H4 (cell line): ENCODE measurements at regions not wholly inside any gene's neighbourhood (a gene's known extent, or its start where the extent isn't known, plus 50 kb on each side); places are given as distances from the start of the nearest gene placed in this dataset.
"Not testable (repeated sequence)": the region's sequence is repeated elsewhere in the genome, so short reads cannot be mapped to it uniquely, and the experiment has no call there.

Source experiments
- DNase-seq: peaks from one replicate; pipeline ENCODE4 v3.0.0-alpha.2; 2015; ENCODE audit warnings: low spot score

DNA sequence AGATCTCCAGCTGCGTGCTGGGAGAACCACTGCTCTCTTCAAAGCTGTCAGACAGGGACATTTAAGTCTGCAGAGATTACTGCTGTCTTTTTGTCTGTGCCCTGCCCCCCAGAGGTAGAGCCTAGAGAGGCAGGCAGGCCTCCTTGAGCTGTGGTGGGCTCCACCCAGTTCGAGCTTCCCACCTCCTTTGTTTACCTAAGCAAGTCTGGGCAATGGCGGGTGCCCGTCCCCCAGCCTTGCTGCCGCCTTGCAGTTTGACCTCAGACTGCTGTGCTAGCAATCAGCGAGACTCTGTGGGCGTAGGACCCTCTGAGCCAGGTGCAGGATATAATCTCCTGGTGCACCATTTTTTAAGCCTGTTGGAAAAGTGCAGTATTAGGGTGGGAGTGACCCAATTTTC, 128.6 kb downstream of the ACTR3 start:
- DNase-seq = not testable (repeated sequence)

DNA sequence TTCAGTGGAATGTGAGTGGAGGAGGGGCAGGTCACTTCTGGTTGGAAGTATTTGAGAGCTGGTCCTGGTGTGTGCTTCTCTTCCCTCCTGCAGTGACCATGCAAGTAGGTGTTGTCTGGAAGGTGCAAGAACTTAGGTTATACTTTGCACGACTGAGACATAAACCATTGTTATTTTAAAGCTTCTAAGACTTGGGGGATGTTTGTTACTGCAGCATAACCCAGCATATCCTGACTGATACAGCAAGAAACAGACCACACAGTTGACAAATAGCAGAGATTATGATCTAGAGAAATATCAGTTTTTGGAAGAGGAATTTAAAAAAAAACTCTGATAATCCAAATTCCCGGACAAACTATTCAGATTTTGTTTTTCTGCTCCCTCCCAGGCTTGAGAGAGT, 130.8 kb downstream of the ACTR3 start:
- DNase-seq = no peak

DNA sequence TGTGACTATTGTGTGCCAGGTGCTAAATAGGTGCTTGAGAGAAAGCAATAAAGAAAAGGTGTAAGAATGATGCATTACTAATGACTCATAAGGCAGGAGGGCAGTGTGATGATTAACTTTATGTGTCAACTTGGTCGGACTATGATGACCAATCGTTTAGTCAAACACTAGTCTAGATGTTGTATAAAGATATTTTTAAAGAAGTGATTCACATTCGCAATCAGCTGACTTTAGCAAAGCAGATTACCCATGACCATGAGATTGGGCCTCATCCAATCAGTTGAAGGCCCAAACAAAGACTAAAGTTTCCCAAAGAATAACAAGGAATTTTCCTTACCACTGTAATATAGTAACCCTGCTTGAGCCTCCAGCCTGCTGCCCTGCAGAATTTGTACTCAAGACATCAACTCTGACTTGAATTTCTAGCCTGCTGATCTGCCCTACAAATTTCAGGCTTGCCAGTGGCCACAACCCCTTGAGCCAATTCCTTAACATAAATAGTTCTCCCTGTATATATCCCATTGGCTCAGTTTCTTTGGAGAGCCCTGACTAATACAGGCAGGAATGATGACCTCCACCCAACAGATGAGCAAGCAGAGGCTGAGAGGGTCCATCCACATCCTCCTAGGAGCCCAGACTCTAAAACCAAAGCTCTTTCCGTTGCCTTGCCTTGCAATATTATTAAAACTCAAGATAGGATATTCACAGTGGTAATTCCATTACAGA, 132.6 kb downstream of the ACTR3 start:
- peak; percentile 7 for DNase-seq

DNA sequence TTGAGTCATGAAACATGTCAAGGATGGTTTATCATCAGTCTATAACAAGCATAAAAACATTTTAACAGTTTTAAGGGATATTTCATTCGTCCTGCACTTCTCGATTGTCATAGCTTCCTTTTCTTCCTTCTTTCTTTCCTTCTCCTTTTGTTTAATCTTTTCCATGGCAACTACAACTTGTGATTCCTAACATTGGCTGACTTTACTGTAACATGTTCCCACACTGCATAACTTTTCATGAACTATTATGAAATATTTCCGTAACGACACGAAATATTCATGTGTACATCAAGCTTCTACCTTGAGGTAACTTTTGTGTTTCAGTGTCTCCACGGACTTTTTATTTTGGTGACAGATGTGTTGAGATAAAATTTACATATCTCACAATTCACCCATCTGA, 134.4 kb downstream of the ACTR3 start:
- no peak for DNase-seq

DNA sequence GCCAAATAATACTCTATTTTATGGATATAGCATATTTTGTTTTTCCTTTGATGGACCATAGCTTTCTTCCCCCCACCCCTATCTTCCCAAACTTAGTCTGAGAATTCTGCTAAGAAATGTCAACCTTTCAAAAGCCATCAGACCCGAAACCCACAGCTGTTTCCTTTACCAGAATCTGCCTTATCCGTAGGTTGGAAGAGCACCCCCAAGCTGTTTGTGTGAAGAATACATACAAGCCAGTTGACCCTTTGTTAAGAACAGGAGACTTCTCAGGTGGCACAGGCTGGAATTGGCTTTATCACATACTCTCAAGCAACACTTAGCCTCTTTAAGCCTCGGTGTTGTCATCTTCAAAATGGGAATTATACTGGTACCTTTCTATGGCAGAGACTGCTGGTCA, 135.1 kb downstream of the ACTR3 start:
- no peak for DNase-seq

DNA sequence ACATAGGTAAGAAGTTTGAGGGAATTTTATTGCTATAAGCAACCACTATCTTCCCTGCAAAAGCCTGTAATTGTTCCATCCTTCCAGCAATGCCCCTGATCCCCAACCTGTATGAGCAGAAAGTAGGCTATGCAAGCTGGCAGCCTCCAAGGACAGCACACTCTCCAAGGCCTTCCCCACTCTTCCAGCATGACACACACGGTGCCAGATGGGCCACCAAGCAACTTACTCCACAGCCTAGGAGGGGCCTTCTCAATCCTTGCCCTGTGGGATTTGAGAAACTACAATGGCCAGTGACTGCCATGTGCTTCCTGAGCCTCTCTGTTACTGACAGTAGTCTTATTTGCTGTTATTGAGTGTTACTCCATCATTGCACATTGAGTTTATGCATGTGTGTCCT, 137.5 kb downstream of the ACTR3 start:
- no peak for DNase-seq

DNA sequence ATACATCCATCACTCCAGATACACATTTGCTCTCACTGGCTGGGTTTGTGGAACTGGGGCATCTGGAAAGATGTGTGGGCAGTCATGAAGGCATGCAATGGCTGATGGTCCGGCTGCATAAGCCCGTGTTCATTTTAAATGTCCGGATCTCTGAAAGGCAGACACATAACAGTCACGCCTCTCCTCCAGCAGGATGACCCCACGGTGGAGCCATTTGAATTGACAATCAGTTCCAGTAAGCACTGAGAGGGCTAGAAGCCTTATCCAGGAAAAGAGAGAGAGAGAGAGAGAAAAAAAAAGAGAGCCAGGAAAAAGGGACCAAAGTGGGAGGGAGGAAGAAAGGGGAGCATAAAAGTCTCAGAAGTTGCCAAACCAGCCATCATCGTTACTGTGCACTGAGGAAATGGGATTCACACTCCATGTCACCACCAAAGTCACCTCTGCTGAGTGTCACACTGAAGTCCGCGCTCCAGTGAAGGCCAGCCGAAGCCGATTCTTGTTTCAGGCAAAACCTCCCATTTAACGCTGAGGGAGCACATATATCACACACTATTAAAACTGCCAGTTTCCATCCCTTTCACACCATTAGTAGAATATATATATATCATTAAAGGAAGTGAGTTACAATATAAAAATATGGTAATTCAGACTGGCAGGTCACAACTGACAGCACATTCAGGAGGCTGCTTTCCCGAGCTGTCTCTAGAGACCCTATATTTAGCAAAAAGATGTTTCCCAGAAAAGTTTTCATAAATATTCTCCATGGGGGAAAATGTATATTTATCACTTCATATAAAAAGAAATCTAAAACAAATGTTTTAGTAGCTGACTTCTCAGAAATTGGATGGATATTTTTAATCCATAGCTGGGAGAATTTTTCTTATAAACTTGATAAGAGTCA, 142.0 kb downstream of the ACTR3 start:
- DNase-seq = no peak

DNA sequence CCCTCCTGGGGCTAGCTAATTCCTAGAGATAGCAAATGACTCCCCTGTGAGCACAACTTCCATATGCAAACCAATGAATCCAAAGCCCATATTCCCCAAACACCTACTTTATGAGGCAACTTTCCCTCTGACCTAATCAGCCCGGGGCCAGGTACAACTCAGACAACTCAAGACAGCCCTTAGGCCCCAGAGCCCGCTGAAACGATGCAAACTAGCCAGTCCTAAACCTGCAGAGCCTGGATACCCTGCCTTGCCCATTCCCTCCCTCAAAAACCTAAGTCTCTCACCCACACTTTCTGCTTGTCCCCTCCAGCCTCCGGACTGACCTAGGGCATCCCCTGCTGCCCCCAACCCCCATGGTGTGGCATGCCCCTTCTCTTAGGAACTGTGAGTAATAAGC, 142.8 kb downstream of the ACTR3 start:
- DNase-seq = no peak

DNA sequence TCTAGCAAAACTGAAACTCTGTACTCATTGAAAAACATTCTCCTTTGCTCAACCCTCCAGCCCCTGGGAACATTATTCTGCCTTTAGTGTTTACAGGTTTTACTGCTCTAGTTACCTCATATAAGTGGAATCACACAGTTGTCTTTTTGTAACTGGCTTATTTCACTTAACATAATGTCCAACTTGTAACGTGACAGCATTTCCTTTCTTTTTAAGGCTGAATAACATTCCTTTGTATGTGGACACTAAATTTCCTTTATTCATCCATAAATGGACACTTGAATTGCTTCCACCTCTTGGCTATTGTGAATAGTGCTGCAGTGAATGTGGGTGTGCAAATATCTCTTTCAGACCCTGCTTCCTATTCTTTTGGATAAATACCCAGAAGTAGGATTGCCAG, 144.9 kb downstream of the ACTR3 start:
- DNase-seq = no peak

DNA sequence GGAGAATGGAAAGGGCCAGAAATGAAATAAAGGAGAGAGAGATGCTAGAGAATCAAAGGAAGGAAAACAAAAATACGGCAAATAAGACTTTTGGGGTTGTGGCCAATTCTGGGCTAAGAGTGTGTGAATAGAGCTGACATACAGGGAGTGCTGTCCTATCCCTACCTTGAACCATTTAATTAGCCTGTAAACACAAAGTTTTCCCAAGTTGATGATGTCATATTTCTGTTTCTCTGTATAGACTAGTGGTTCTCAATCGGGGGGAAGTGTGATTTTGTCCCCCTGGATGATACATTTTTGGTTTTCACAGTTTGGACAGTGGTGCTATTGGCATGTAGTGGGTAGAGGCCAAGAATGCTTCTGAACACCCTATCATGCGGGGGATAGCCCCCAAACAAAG, 148.8 kb downstream of the ACTR3 start:
- no peak for DNase-seq

DNA sequence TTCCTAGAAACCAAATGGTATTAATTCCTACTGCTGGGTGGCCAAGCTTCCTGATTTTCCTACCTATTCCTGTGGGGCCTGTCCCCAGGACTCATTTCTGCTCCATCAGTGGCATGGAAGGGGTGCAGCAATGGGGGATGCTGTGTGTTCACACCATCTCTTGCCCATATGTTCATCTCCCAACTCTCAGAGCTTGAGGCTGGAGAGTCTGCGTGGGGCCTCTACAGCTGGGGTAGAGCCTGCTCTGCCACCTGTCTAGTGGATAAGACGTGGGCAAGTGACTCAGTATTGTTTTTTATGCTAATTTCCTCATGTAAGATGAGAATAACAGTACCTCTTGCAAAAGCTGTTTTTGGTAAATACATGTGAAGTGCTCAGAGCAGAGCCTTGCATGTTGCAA, 149.8 kb downstream of the ACTR3 start:
- DNase-seq = no peak

DNA sequence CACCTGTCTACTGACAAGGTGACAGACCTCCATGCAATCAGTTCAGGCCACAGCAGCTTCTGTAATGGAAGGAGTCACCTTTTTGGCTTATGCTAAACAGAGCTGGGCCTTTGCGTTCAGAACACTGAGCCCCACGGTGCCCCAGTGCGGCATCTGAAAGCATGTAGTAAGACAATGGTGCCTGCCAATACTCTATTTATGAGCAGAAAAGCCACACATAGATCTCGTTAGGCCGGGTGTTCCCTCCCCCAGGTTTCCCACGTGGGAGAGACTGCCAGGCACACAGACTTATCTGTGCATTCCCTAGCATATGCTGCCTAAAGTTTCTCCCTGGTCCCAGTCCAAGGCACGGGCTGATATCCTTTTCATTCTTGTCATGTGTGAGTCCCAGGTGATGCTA, 150.9 kb downstream of the ACTR3 start:
- no peak for DNase-seq

DNA sequence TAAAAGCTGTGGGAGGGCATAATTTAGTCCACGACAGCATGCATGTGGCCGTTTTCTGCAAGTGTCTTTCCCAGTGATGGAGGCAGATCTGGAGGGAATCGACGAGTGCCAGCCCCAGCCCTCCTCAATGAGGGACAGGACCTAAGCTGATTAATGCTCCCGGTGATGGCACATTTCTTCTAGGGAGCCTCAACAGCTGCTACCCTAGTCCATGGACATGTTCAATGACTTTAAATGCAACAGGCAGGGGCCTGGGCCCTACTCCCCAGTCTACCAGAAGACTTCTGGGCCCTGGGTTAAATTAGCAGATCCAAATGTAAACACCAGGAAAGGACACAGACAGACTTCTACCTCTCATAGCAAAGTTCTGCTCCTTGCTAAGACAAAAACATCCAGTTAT, 155.1 kb downstream of the ACTR3 start:
- DNase-seq = no peak

DNA sequence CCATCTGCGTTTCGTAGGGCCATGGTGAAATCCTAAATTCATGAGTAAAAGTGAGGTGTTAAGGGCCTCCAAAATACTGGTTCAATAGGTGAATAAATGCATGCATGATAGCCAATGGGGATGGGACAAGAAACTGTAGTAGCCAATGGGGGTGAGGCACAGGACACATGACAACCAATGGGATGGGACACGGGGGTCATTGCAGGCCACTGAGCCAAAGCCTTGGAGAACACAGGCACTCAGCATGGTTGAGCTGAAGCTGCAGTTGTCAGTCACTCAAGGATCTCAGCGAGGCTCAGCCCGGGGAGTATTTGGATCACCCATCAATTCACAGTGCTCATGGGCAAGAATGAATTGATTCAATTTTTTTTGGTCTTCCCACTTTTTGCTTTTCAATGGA, 156.5 kb downstream of the ACTR3 start:
- DNase-seq = no peak

DNA sequence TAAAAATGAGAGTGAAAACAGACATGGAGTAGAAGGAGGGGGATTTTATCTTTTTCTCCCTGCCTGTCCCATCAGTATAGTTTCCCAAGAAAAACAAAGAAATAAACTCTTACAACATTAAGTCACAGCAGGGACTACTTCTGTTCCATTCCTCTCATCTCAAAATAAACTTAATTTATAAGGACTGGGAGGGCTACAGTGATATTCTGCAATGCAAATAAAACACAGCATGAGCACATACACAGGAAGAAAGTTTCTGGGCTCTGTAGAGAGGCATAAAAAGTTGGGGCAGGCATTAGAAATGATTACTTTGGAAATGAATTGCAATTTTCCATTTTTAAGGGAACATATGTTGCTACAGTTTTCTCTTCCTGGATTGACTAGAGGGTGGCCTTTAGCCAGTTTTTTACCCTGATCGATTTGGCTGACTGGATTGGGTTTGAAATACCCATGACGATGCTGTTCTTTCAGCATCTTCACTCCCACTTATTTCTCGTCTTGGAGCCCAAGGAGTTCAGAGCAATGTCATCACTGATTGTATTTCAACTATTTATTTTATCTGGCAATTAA, 157.1 kb downstream of the ACTR3 start:
- DNase-seq = no peak

DNA sequence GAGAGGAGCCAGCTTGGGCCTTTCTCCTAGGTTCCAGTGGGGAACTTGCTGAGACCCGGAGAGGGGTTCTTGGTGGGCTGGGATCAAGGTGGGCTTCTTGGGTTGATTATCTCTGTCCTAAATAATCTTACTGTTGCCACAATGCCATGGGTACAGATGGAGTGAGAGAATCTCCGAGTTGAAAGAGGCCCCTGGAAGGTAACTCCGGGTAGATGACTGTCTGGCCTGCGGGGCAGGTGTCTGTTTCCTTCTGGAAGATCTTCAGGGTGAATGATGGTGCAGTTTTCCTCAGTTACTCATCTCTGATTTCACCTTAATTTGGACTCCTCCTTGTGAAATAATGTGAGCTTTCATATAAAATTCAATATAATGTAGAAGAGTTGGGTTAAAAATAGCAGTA, 159.4 kb downstream of the ACTR3 start:
- DNase-seq = no peak

DNA sequence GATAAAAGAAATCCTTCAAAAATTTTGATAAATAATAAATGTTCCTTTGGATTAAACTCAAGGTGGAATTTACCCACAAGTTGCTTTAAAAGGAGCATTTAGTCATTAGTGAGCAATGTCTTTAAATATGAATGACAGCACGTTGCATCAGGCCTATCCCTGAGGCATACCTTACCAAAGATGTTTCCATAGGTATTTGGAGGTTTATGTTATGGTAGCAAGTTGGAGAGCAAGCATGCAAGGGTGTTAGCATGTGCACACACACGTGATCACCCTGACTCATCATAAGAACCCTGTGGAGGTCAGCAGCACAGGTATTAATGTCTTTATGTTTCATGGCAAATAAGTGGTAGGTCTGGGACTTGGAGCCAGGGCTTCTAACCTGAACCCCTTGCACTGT, 159.9 kb downstream of the ACTR3 start:
- DNase-seq = no peak

DNA sequence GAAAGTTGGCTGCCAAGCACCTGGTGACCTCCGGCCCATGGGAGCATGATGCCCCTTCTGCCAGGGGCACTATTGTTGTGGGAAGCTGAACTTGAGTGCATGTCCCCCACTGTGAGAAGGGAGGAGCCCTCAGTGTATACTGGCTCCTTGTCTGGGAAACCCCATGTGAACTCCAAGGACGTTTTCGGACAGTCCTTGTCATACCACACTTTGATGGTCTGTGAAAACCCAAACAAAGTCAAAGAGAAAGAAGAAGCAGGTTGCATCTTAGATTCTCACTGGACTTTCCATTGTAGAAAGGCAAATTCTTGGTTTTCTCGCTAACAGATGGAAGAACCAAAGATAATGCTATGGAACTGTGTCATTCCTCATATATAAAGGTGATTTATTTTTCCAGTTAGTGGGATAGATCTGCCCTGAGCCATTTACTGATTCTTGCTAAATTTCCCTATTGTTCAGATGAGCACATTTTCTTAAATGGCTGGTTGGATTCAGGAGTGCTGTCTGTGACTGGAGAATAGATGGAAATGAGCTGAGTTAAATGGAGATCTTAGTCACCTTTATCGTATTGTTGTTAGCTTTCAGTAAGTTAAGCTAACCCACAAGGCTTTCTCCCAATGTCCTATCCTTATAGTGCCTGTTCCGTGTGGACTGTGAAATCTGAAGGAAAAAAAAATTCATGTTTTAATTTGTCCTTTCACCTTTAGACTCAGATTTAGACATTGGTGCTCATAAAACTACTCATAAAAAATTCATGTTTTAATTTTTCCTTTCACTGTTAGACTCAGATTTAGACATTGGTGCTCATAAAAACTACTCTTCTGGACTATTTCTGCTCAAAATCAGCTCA, 166.6 kb downstream of the ACTR3 start:
- DNase-seq = no peak

DNA sequence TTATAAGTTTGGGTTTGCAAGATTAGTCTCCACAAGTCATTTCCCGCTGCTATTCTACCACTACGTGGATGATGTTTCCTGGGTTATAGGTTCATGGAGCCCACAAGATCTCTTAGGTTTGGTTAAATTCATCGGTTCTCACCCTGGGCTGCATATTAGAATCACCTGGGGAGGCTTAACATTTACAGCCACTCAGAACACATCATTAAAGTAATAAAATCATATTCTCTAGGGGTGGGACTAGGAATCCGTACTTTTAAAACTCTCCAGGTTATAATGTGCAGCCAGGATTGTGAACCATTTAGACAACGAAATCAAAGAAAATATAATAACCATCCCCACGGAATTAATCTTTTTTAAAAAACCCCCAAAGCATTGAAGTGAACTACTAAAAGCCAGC, 167.7 kb downstream of the ACTR3 start:
- DNase-seq = no peak

DNA sequence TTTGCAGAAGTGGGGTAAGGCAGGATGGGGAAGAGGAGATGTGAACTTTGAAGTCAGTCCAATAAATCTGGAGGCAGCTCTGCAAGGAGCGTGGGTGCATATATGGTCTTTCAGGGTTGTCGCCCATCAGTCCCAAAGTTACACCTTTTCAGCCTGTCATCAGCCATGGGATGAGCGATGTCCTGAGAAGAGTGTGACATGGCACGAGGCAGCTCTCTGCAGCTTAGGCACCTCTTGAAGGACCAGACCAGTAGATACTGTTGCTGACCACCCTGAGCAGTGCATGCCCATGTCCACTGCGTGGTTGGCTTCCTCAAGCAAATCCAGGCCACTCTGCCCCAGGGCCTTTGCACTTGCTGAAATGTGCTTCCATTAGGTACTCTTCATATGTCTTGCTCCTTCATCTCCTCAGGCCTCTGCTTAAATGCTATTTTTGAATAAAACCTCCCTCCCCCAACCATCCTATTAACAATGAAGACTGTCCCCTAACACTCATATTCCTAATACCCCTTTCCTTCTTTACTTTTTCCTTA, 171.7 kb downstream of the ACTR3 start:
- no peak for DNase-seq

DNA sequence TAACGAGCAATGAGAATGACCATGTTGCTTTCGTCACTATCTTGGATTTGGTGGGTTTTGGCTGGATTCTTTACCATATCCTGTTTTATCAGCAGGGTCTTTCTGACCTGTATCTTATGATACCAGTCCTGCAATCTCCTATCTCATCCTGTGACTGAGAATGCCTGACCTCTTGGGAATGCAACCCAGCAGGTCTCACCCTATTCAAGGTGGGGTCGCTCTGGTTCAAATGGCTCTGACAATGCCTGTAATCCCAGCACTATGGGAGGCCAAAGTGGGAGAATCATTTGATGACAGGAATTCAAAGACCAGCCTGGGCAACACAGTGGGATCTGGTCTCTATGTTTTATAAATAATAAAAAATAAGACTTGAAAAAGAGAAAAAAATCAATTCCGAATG, 173.5 kb downstream of the ACTR3 start:
- DNase-seq = no peak

DNA sequence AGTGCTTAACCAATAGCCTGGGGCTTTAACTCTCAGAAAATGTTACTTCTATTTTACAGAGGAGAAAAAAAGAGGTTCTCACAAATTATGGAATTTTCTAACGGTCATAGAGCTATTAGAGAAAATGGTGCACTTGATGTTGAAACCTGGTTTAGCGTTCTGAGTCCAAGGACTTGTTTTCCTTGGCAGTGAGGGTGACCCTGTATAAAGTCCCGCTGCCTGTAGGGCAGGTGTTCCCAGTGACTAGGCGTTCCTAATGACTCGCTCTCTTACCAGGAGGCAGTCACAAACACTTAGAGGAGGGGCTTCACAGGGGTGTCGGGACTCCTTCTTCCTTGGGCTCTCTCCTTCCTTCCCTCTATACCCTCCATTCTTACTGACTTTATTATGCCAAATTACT, 175.8 kb downstream of the ACTR3 start:
- no peak for DNase-seq
